Stimulated activated CD4-positive, alpha-beta T cell treated with anti-CD3 and anti-CD28 coated beads, Interleukin-1b, Interleukin-23, amount 100 ng/mL, for 24 hours (primary cell): ENCODE measurements at regions not wholly inside any gene's neighbourhood (a gene's known extent, or its start where the extent isn't known, plus 50 kb on each side); places are given as distances from the start of the nearest gene placed in this dataset.

Experiments
- DNase-seq, 4 experiments: peaks; one replicate each; pipeline ENCODE4 v3.0.0-alpha.2; 2020; ENCODE audit warnings: low read depth in 4 of 4, low spot score in 1 of 4

DNA sequence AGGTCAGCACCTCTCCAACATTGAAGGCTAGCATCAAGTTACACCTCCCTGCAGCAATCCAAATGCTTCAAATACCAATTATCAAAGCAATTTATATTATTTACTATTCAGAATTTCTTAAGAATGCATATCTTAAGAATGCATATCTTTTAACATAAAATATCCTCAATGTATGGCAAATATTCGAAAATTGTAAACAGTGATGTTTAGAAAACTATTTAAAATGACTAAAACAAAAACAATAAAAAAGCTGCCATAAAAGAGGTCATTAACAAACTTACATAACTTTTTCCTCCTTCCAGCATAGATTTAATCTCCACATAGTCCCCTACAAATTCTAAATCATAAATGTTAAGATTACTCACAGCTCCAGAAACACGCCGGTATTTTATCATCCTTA lies 85.1 kb upstream of the SOX6 start:
- no peak for DNase-seq

DNA sequence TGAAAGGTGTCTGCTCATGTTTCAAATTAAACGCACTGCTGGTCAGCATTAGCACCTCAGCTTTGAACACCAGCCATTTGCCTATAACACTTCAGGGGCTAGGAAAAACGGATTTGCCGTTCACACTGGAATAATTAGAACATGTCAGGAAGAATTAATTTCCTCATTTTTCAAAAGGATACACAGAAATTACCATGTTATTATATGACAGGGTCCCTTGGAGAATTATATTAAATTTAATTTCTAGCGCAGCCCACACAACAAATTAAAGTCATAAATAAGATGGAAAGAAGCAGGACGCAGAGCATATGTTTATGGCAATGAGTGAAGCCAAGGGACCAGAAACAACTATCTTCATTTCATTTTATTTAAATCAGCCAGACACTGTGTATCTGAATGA lies 83.8 kb upstream of the SOX6 start:
- DNase-seq = no peak

GRCh38 chr11:16434036-16434435 lies 77.7 kb upstream of the SOX6 start:
- no peak for DNase-seq

DNA sequence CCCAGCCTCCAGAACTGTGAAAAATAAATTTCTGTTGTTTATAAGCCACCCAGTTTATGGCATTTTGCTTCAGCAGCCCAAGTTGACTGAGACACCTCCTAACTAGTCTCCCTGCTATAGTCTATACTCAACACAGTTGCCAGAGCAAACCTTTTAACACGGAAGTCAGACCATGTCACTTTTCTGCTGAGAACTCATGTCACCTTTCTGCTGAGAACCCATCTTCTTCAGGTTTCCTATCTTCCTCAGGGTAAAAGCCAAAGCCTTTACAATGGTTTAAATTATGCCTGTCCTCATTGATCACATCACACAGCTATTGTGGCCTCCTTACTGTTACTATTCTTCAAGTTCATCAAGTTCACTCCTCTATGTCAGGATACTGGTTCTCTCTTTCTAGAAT lies 74.3 kb upstream of the SOX6 start:
- DNase-seq = no peak

DNA sequence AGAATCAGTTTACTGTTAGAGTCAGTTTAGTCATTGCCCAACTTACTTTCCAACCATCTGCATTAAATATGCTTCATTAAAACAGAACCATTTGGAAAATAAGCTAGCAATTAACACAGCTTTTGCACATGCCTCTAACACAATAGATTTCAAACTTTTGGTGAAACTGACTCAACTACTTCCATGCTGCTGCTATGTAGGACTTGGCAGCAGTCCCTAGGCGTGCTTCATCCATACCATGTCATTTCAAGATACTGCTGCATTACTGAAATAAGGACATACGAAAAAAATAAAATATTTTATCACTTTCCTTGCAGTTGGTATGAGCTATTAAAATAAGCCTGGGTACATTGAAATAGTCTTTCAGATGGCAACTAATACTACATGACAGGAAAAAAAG lies 65.5 kb upstream of the SOX6 start:
- no peak for DNase-seq

GRCh38 chr11:16418428-16419097 lies 62.2 kb upstream of the SOX6 start:
- no peak for DNase-seq

DNA sequence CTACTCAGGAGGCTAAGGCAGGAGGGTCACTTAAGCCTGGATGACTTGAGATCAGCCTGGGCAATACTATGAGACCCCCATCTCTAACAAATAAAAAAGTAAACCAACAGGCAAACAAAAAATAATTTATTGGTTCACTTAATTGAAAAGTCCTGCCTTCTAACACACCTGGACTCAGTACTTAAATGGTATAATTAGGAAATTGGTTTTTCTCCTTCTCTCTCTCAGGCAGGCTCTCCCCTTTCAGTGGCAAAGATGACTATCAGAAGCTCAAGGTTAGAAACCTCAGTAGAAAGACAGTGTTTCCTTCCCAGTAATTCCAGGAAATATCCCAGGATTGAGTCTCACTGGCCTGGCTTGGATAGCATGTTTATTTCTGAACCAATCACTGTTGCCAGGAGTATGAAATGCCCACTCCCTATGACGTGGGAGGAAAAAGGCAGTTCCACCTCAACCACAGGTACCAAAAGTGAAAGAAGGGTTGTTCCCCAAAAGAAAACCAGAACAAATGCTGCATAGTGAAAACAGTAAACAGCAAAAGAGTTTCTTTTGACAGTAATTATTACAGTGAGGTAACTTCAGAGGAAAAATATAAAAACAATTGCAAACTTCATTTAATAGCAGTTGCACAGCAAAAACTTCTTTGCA lies 56.3 kb upstream of the SOX6 start:
- no peak for DNase-seq

DNA sequence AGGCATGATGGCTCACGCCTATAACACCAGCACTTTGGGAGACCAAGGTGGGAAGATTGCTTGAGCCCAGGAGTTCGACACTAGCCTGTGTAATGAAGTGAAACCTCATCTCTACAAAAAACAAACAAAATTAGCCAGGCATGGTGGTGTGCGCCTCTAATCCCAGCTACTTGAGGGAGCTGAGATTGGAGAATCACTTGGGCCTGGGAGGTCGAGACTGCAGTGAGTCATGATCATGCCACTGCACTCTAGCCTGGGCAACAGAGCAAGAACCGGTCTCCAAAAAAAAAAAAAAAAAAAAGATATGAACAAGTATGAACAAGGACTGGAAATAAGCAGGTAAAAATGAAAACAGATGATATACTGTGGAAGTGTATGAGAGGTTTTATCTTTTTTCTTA lies 54.1 kb upstream of the SOX6 start:
- no peak for DNase-seq

- no peak for DNase-seq
These were observed 52.3 kb upstream of the SOX6 start for GRCh38 chr11:16408619-16409018.

GRCh38 chr11:16406226-16406625 lies 49.9 kb upstream of the SOX6 start:
- no peak for DNase-seq
